ENCODE measurements at regions not wholly inside any gene's neighbourhood (a gene's known extent, or its start where the extent isn't known, plus 50 kb on each side); places are given as distances from the start of the nearest gene placed in this dataset.

DNA sequence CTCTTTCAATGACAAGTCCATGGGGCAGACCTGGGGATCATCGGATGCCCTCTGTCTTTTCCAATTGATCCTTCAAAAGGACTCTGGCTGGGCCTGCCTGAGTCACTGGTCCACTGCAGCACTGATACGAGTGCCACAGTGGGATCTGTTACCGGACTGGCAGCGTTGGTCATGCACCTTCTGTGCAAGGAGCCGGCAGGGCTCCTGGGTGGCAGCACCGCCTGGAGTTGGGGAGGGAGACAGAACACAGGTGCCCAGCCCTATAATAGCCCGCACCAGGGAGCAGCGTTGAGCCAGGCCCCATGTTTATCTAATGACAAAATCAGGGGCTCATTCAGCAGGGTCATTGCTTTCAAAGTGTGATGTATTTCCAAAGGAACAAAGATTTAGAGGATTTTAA is 64.2 kb upstream of the NXT1 start:
- TF ChIP-seq ESRRB (CRISPR knock-in tag; IDR thresholded peaks at IDR 0.05; ENCODE audit: borderline replicate concordance) (no peak), DNMT1 (IDR thresholded peaks at IDR 0.05) (no peak), LEF1 (IDR thresholded peaks at IDR 0.05) (no peak), CCAR2 (IDR thresholded peaks at IDR 0.05; ENCODE audit: low read depth, low read length) (no peak), RAD21 (CRISPR knock-in tag; conservative IDR thresholded peaks at IDR 0.05 in 1 of 2, IDR thresholded peaks at IDR 0.05 in 1 of 2) (no peak), ZNF644 (tag; IDR thresholded peaks at IDR 0.05; ENCODE audit: low read depth) (no peak), TCF7 (IDR thresholded peaks at IDR 0.05; ENCODE audit: borderline replicate concordance) (no peak), DDX20 (tag; IDR thresholded peaks at IDR 0.05; ENCODE audit: low read depth) (no peak), KDM4B (IDR thresholded peaks at IDR 0.05; ENCODE audit: borderline replicate concordance in 2 of 2, low read depth in 1 of 2) (no peak), JUND (IDR thresholded peaks at IDR 0.05; ENCODE audit: borderline replicate concordance, low read depth, low read length) (no peak), JUND (tag; IDR thresholded peaks at IDR 0.05; ENCODE audit: borderline replicate concordance, low read depth, low read length) (no peak), RBM17 (IDR thresholded peaks at IDR 0.05; ENCODE audit: borderline replicate concordance, low read depth, low read length) (no peak), ZNF76 (CRISPR knock-in tag; IDR thresholded peaks at IDR 0.05; ENCODE audit: borderline replicate concordance) (no peak), MBD2 (IDR thresholded peaks at IDR 0.05; ENCODE audit: borderline replicate concordance, low read depth) (no peak), SREBF2 (CRISPR knock-in tag; IDR thresholded peaks at IDR 0.05) (no peak)
- TF ChIP-seq, protein P1, sequence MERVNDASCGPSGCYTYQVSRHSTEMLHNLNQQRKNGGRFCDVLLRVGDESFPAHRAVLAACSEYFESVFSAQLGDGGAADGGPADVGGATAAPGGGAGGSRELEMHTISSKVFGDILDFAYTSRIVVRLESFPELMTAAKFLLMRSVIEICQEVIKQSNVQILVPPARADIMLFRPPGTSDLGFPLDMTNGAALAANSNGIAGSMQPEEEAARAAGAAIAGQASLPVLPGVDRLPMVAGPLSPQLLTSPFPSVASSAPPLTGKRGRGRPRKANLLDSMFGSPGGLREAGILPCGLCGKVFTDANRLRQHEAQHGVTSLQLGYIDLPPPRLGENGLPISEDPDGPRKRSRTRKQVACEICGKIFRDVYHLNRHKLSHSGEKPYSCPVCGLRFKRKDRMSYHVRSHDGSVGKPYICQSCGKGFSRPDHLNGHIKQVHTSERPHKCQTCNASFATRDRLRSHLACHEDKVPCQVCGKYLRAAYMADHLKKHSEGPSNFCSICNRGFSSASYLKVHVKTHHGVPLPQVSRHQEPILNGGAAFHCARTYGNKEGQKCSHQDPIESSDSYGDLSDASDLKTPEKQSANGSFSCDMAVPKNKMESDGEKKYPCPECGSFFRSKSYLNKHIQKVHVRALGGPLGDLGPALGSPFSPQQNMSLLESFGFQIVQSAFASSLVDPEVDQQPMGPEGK (CRISPR knock-in tag; IDR thresholded peaks at IDR 0.05; ENCODE audit: borderline replicate concordance) = no peak
- POLR2A ChIA-PET = no interaction called here
- H2AFZ ChIP-seq (ENCODE audit: low read depth, low read length) = no peak overlapping the region
- H3K27me3 ChIP-seq (ENCODE audit: control insufficient read depth in 2 of 2, insufficient read depth in 2 of 2, low read length in 2 of 2) = peaks cover 8 to 48% of the 10 kb centered on the region in 2 experiments; a peak in 4 of 5 replicates
- intact Hi-C loops (cut with micrococcal nuclease) (no loop called here), in situ Hi-C loops (cut with MboI) (no loop called here)
- H3K9me3 ChIP-seq (replicated peaks; ENCODE audit: control insufficient read depth, insufficient read depth, low read depth, low read length) = no peaks in the 10 kb centered on the region
- H3K4me3 ChIP-seq = no peak overlapping the region
- no peaks in the 10 kb centered on the region for H4K20me1 ChIP-seq (replicated peaks; ENCODE audit: control insufficient read depth, insufficient read depth, low read length)
- no TSS peak for BruUV-seq (replicated peaks)
- H3K9me1 ChIP-seq (ENCODE audit: control insufficient read depth, insufficient read depth, low read length) = no peaks in the 10 kb centered on the region
- 11% methylated on average over 6 of the region's 8 CpGs for WGBS (ENCODE audit: insufficient coverage, low coverage, missing lambda C conversion rate)
- H3K36me3 ChIP-seq (ENCODE audit: control insufficient read depth, insufficient read depth, low read length) = no peaks in the 10 kb centered on the region
- DNase-seq (ENCODE audit: extremely low read depth in 1 of 4, low spot score in 3 of 4) (no peak), FAIRE-seq (no peak), ATAC-seq (no peak)
- H3K4me2 ChIP-seq (ENCODE audit: insufficient read depth, low read length) = no peak overlapping the region
- no peak overlapping the region for H3K9ac ChIP-seq (ENCODE audit: insufficient read depth in 1 of 2, low read depth in 2 of 2, low read length in 2 of 2)
- no peaks in the 10 kb centered on the region for H3K79me2 ChIP-seq (ENCODE audit: control insufficient read depth, insufficient read depth, low read length)
- H3K4me1 ChIP-seq (replicated peaks in 1 of 2; ENCODE audit: control insufficient read depth in 2 of 2, insufficient read depth in 2 of 2, low read length in 2 of 2) = no peaks in the 10 kb centered on the region; a peak in 1 of 5 replicates
- CTCF ChIA-PET (ENCODE audit: low intra/inter-chr PET ratio) = no interaction called here
- no peak overlapping the region for H3K27ac ChIP-seq (ENCODE audit: extremely low read depth, low read depth, low read length)
